Caco-2 (cell line): ENCODE measurements at regions not wholly inside any gene's neighbourhood (a gene's known extent, or its start where the extent isn't known, plus 50 kb on each side); places are given as distances from the start of the nearest gene placed in this dataset.

Experiments
- BruUV-seq: library from RNA; stranded (reverse); fragments of 400-500 nt; replicated peaks from 2 replicates; lab custom pipeline; 2021; lab: Mats Ljungman, UMichigan
- CTCF ChIA-PET: fragments of 300-600 bp; sonication (Branson Sonifier 250); formaldehyde crosslinking; loops from one replicate; lab custom pipeline; 2022; ENCODE audit warnings: antibody characterized with exemption; lab: Charles Lee
- POLR2A ChIA-PET: fragments of 300-600 bp; sonication (Branson Sonifier 250); formaldehyde crosslinking; loops from one replicate; lab custom pipeline; 2022; ENCODE audit warnings: antibody characterized with exemption; lab: Charles Lee
- DNase-seq, 2 experiments: peaks; one replicate each; pipeline versions ENCODE4 v3.0.0 to v3.0.0-alpha.2; 2020 to 2022
- H3K27me3 ChIP-seq: replicated peaks from 2 replicates; pipeline ENCODE4 v1.6.0; 2011; ENCODE audit warnings: low read length; ENCODE audit not compliant: control insufficient read depth, insufficient read depth
- H3K36me3 ChIP-seq: 2 replicates; pipeline ENCODE4 v1.5.1; 2011; ENCODE audit warnings: low read length; ENCODE audit not compliant: control insufficient read depth, insufficient read depth
- H3K4me1 ChIP-seq: fragments of 250-450 bp; sonication (Bioruptor Pico); 2 replicates; pipeline ENCODE4 v1.5.1; 2020; ENCODE audit warnings: mild to moderate bottlenecking
- H3K4me3 ChIP-seq: 2 replicates; pipeline ENCODE4 v1.5.1; 2011; ENCODE audit warnings: low read depth, mild to moderate bottlenecking, control low read depth, low read length
- H3K9me3 ChIP-seq: fragments of 250-450 bp; sonication (Bioruptor Pico); 2 replicates; pipeline ENCODE4 v1.5.1; 2020; ENCODE audit warnings: mild to moderate bottlenecking, moderate library complexity
- H3K27ac Mint-ChIP-seq: one replicate; pipeline ENCODE4 v1.8.0; 2022; ENCODE audit warnings: mixed read lengths; ENCODE audit not compliant: unreplicated experiment
- H3K27me3 Mint-ChIP-seq: one replicate; pipeline ENCODE4 v1.8.0; 2022; ENCODE audit warnings: mixed read lengths; ENCODE audit not compliant: insufficient read depth, unreplicated experiment
- H3K36me3 Mint-ChIP-seq: one replicate; pipeline ENCODE4 v1.8.0; 2022; ENCODE audit warnings: mild to moderate bottlenecking, mixed read lengths; ENCODE audit not compliant: insufficient read depth, unreplicated experiment
- H3K4me1 Mint-ChIP-seq: one replicate; pipeline ENCODE4 v1.8.0; 2022; ENCODE audit warnings: low read depth, mixed read lengths; ENCODE audit not compliant: unreplicated experiment
- H3K4me3 Mint-ChIP-seq: one replicate; pipeline ENCODE4 v1.8.0; 2022; ENCODE audit warnings: mild to moderate bottlenecking, moderate library complexity, mixed read lengths; ENCODE audit not compliant: unreplicated experiment
- H3K9me3 Mint-ChIP-seq: one replicate; pipeline ENCODE4 v1.8.0; 2022; ENCODE audit warnings: mixed read lengths; ENCODE audit not compliant: unreplicated experiment
- CTCF ChIP-seq, 2 experiments: fragments of 200-600 bp in 1 of 2; IDR thresholded peaks; 1 replicate in 1 of 2; 2 replicates in 1 of 2; pipeline versions ENCODE4 v1.5.1 to v1.8.0; 2011 to 2022; ENCODE audit warnings: antibody characterized with exemption in 1 of 2, control low read depth in 1 of 2, inconsistent platforms in 1 of 2, low read depth in 1 of 2, low read length in 1 of 2, mild to moderate bottlenecking in 1 of 2, moderate library complexity in 1 of 2; ENCODE audit not compliant: insufficient read depth in 1 of 2, severe bottlenecking in 1 of 2, unreplicated experiment in 1 of 2
- intact Hi-C: fragments of 100-400 bp; cut with micrococcal nuclease; formaldehyde crosslinking; loops from one replicate; pipeline ENCODE4 v1.10.0; 2022; ENCODE audit not compliant: unreplicated experiment

- ChIA-PET POLR2A (interaction anchor here (0.7 kb wide), 1 partner anchor 355 kb away, joined by 3 read pairs; no protein-coding TSS in a partner anchor), CTCF (no interaction called here)
- H3K27ac Mint-ChIP-seq = no peak overlapping the region
- no peaks in the 10 kb centered on the region for H3K27me3 Mint-ChIP-seq
- no TSS peak for BruUV-seq
- H3K9me3 ChIP-seq = no peaks in the 10 kb centered on the region
- no peak overlapping the region for H3K4me3 ChIP-seq
- no peak for TF ChIP-seq CTCF (IDR thresholded peaks at IDR 0.05; ENCODE audit: insufficient read depth in 1 of 2, low read depth in 1 of 2, low read length in 1 of 2, severe bottlenecking in 1 of 2, unreplicated experiment in 1 of 2)
- intact Hi-C loops = no loop called here
- H3K27me3 ChIP-seq = no peaks in the 10 kb centered on the region
- H3K4me3 Mint-ChIP-seq = no peak overlapping the region
- peaks cover 8% of the 10 kb centered on the region for H3K9me3 Mint-ChIP-seq
- DNase-seq = no peak
- H3K36me3 ChIP-seq = no peaks in the 10 kb centered on the region
- 0 out of 2 replicates have a peak, but pooled peaks cover 4% of the 10 kb centered on the region for H3K4me1 ChIP-seq
- no peaks in the 10 kb centered on the region for H3K36me3 Mint-ChIP-seq
- no peaks in the 10 kb centered on the region for H3K4me1 Mint-ChIP-seq
Observed at GRCh38 chr2:15996536-15997423, 56.4 kb downstream of the MYCN start.
